NCI-H748 (cell line): ENCODE measurements at regions not wholly inside any gene's neighbourhood (a gene's known extent, or its start where the extent isn't known, plus 50 kb on each side); places are given as distances from the start of the nearest gene placed in this dataset.
"Not testable (repeated sequence)": the region's sequence is repeated elsewhere in the genome, so short reads cannot be mapped to it uniquely, and the experiment has no call there.

Experiments
- DNase-seq: peaks from one replicate; lab custom pipeline; 2025; ENCODE audit not compliant: unreplicated experiment; lab: John Stamatoyannopoulos, UW

- peak; percentile 45 for DNase-seq
Observed at GRCh38 chr2:16226943-16227664, 286.8 kb downstream of the MYCN start.

GRCh38 chr2:16226381-16226780 is 286.0 kb downstream of the MYCN start:
- DNase-seq: no peak

GRCh38 chr2:16225545-16225944 is 285.2 kb downstream of the MYCN start:
- no peak for DNase-seq

- DNase-seq: no peak
Observed at GRCh38 chr2:16225071-16225470, 284.7 kb downstream of the MYCN start.

GRCh38 chr2:16224298-16225045 is 284.1 kb downstream of the MYCN start:
- no peak for DNase-seq

- no peak for DNase-seq
Observed at GRCh38 chr2:16223841-16224177, 283.5 kb downstream of the MYCN start.

GRCh38 chr2:16223161-16223840 is 283.0 kb downstream of the MYCN start:
- DNase-seq: no peak

- DNase-seq: no peak
Observed at GRCh38 chr2:16222326-16222725, 282.0 kb downstream of the MYCN start.

GRCh38 chr2:16221461-16222010 is 281.2 kb downstream of the MYCN start:
- no peak for DNase-seq

- no peak for DNase-seq
Observed at GRCh38 chr2:16219292-16219975, 279.1 kb downstream of the MYCN start.

- DNase-seq: peak; percentile 34
Observed at GRCh38 chr2:16218625-16219024, 278.3 kb downstream of the MYCN start.

- no peak for DNase-seq
Observed at GRCh38 chr2:16218161-16218560, 277.8 kb downstream of the MYCN start.

GRCh38 chr2:16217741-16218140 is 277.4 kb downstream of the MYCN start:
- not testable (repeated sequence) for DNase-seq

- no peak for DNase-seq
Observed at GRCh38 chr2:16217291-16217690, 276.9 kb downstream of the MYCN start.

- no peak for DNase-seq
Observed at GRCh38 chr2:16216558-16216945, 276.2 kb downstream of the MYCN start.

- DNase-seq: no peak
Observed at GRCh38 chr2:16215902-16216557, 275.7 kb downstream of the MYCN start.

- no peak for DNase-seq
Observed at GRCh38 chr2:16214861-16215260, 274.5 kb downstream of the MYCN start.

- DNase-seq: no peak
Observed at GRCh38 chr2:16214391-16214790, 274.0 kb downstream of the MYCN start.

- DNase-seq: no peak
Observed at GRCh38 chr2:16212321-16212720, 272.0 kb downstream of the MYCN start.

GRCh38 chr2:16211341-16211740 is 271.0 kb downstream of the MYCN start:
- DNase-seq: no peak

- no peak for DNase-seq
Observed at GRCh38 chr2:16210841-16211240, 270.5 kb downstream of the MYCN start.
